Choroid plexus epithelial cell (primary cell): ENCODE measurements at regions not wholly inside any gene's neighbourhood (a gene's known extent, or its start where the extent isn't known, plus 50 kb on each side); places are given as distances from the start of the nearest gene placed in this dataset.
"Not testable (repeated sequence)": the region's sequence is repeated elsewhere in the genome, so short reads cannot be mapped to it uniquely, and the experiment has no call there.

Experiments
- DNase-seq: peaks from one replicate; pipeline ENCODE4 v3.0.0-alpha.2; 2010; ENCODE audit warnings: low read depth
- H3K4me3 ChIP-seq: 2 replicates; pipeline ENCODE4 v1.5.1; 2011; ENCODE audit warnings: low read depth, mild to moderate bottlenecking, control low read depth, low read length, moderate library complexity
- CTCF ChIP-seq: conservative IDR thresholded peaks from 2 replicates; pipeline ENCODE4 v1.5.1; 2011; ENCODE audit warnings: low read depth, mild to moderate bottlenecking, control low read depth, inconsistent platforms, low read length, moderate library complexity

GRCh38 chr3:191680989-191681597 is 220.1 kb downstream of the PYDC2 start:
- no peak for TF ChIP-seq CTCF
- no peak for DNase-seq
- H3K4me3 ChIP-seq: no peak overlapping the region

GRCh38 chr3:191682961-191683360 is 222.0 kb downstream of the PYDC2 start:
- no peak for TF ChIP-seq CTCF
- no peak overlapping the region for H3K4me3 ChIP-seq

GRCh38 chr3:191686626-191687025 is 225.7 kb downstream of the PYDC2 start:
- TF ChIP-seq CTCF: no peak
- no peak for DNase-seq
- no peak overlapping the region for H3K4me3 ChIP-seq

More at GRCh38 chr3:191682961-191683360, 222.0 kb downstream of the PYDC2 start:
- DNase-seq: no peak

GRCh38 chr3:191688756-191689433 is 227.9 kb downstream of the PYDC2 start:
- no peak for TF ChIP-seq CTCF
- no peak for DNase-seq
- H3K4me3 ChIP-seq: no peak overlapping the region

- H3K4me3 ChIP-seq, DNase-seq: not testable (repeated sequence)
Observed at GRCh38 chr3:191691184-191691583, 230.2 kb downstream of the PYDC2 start.

- no peak overlapping the region for H3K4me3 ChIP-seq
- TF ChIP-seq CTCF: no peak
- no peak for DNase-seq
Observed at GRCh38 chr3:191695131-191695814, 234.3 kb downstream of the PYDC2 start.

GRCh38 chr3:191695815-191696153 is 234.8 kb downstream of the PYDC2 start:
- no peak for TF ChIP-seq CTCF
- no peak overlapping the region for H3K4me3 ChIP-seq
- DNase-seq: no peak
